ENCODE measurements at regions not wholly inside any gene's neighbourhood (a gene's known extent, or its start where the extent isn't known, plus 50 kb on each side); places are given as distances from the start of the nearest gene placed in this dataset.

GRCh38 chr7:86094166-86094669 is 549.5 kb upstream of the GRM3 start:
- TF ChIP-seq NFE2L2 (conservative IDR thresholded peaks at IDR 0.05; ENCODE audit: low read length) (no peak), RNF2 (IDR thresholded peaks at IDR 0.05; ENCODE audit: borderline replicate concordance, low read depth) (no peak), FOSL2 (IDR thresholded peaks at IDR 0.05) (no peak), FOSL2 (CRISPR knock-in tag; IDR thresholded peaks at IDR 0.05) (no peak), TFCP2L1 (CRISPR knock-in tag; IDR thresholded peaks at IDR 0.05) (no peak), CHD4 (IDR thresholded peaks at IDR 0.05; ENCODE audit: borderline replicate concordance) (no peak), RCOR1 (IDR thresholded peaks at IDR 0.05; ENCODE audit: low read depth, low read length) (no peak)

GRCh38 chr7:86091369-86091768 is 552.3 kb upstream of the GRM3 start:
- ChIA-PET CTCF (no interaction called here), POLR2A (no interaction called here)
- Histone ChIP-seq H3K4me1 (no peaks in the 10 kb centered on the region), H3K9me3 (no peaks in the 10 kb centered on the region), H3K4me2 (no peak overlapping the region), H3K4me3 (no peak overlapping the region), H3K27ac (no peak overlapping the region)
- ATAC-seq: no peak
- WGBS (ENCODE audit: missing lambda C conversion rate): 0% methylated on average over 1 of the region's 1 CpG
- DNase-seq (ENCODE audit: low read depth in 1 of 2, low spot score in 1 of 2): no peak
- no peak for TF ChIP-seq NR3C1 (IDR thresholded peaks at IDR 0.05)
- no peak for TF ChIP-seq MAZ (IDR thresholded peaks at IDR 0.05; ENCODE audit: borderline replicate concordance, low read depth, low read length)
- no peak for TF ChIP-seq USF2 (IDR thresholded peaks at IDR 0.05)
- TF ChIP-seq HES2 (IDR thresholded peaks at IDR 0.05): no peak
- no peak for TF ChIP-seq EHF (CRISPR knock-in tag; IDR thresholded peaks at IDR 0.05)
- TF ChIP-seq RFX5 (IDR thresholded peaks at IDR 0.05): no peak
- TF ChIP-seq RNF2 (IDR thresholded peaks at IDR 0.05; ENCODE audit: borderline replicate concordance, low read depth): no peak
- TF ChIP-seq HOXB13 (CRISPR knock-in tag; IDR thresholded peaks at IDR 0.05; ENCODE audit: low read depth): no peak
- no peak for TF ChIP-seq REST (IDR thresholded peaks at IDR 0.05)
- TF ChIP-seq FOXS1 (CRISPR knock-in tag; IDR thresholded peaks at IDR 0.05): no peak
- TF ChIP-seq CBX2 (IDR thresholded peaks at IDR 0.05; ENCODE audit: borderline replicate concordance, low read depth): no peak
- TF ChIP-seq TP53 (CRISPR knock-in tag; IDR thresholded peaks at IDR 0.05): no peak
- TF ChIP-seq TFCP2L1 (CRISPR knock-in tag; IDR thresholded peaks at IDR 0.05): no peak
- no peak for TF ChIP-seq RAD21 (conservative IDR thresholded peaks at IDR 0.05 in 1 of 2, IDR thresholded peaks at IDR 0.05 in 1 of 2)
- no peak for TF ChIP-seq HMGXB4 (CRISPR knock-in tag; IDR thresholded peaks at IDR 0.05; ENCODE audit: borderline replicate concordance)
- no peak for TF ChIP-seq NPAS2 (CRISPR knock-in tag; IDR thresholded peaks at IDR 0.05; ENCODE audit: borderline replicate concordance)
- TF ChIP-seq BHLHE40 (IDR thresholded peaks at IDR 0.05; ENCODE audit: low read depth, low read length): no peak
- TF ChIP-seq MYC (IDR thresholded peaks at IDR 0.05; ENCODE audit: borderline replicate concordance, low read length): no peak
- no peak for TF ChIP-seq HOXA7 (CRISPR knock-in tag; IDR thresholded peaks at IDR 0.05)
- no peak for FAIRE-seq

More at GRCh38 chr7:86094166-86094669, 549.5 kb upstream of the GRM3 start:
- POLR2A ChIA-PET: no interaction called here
- no peaks in the 10 kb centered on the region for H3K4me1 ChIP-seq
- FAIRE-seq (no peak), ATAC-seq (no peak), DNase-seq (ENCODE audit: low read depth in 1 of 2, low spot score in 1 of 2) (no peak)
- no peak overlapping the region for H3K4me3 ChIP-seq
- H3K4me2 ChIP-seq: no peak overlapping the region
- H3K9me3 ChIP-seq: no peaks in the 10 kb centered on the region
- 0% methylated on average over 1 of the region's 1 CpG for WGBS (ENCODE audit: missing lambda C conversion rate)
- H3K27ac ChIP-seq: no peak overlapping the region
- CTCF ChIA-PET: no interaction called here

All from A549 (cell line).